SK-N-SH (cell line): ENCODE measurements at regions not wholly inside any gene's neighbourhood (a gene's known extent, or its start where the extent isn't known, plus 50 kb on each side); places are given as distances from the start of the nearest gene placed in this dataset.

Experiments used
- CTCF ChIA-PET: fragments of 300-600, 350-600 bp; formaldehyde crosslinking; extraction: SDS; loops from one replicate; lab custom pipeline; 2021; lab: Yijun Ruan, JAX
- POLR2A ChIA-PET: fragments of 350-600 bp; sonication (Branson Sonifier 250); formaldehyde crosslinking; extraction: SDS; loops from one replicate; lab custom pipeline; 2020; ENCODE audit warnings: antibody characterized with exemption, inconsistent platforms; lab: Yijun Ruan, JAX
- DNase-seq: peaks from one replicate; pipeline ENCODE4 v3.0.0; 2012
- H2AFZ ChIP-seq: fragments of 200-600 bp; sonication (generic); 2 replicates; pipeline ENCODE4 v1.8.1; 2016; ENCODE audit warnings: antibody characterized with exemption, mild to moderate bottlenecking, low read depth
- H3F3A ChIP-seq: fragments of 200-600 bp; sonication (generic); replicated peaks from 2 replicates; pipeline ENCODE3; 2016; ENCODE audit warnings: antibody characterized with exemption, mild to moderate bottlenecking; ENCODE audit not compliant: insufficient read depth
- H3K27ac ChIP-seq, 2 experiments: fragments of 200-500 bp in 1 of 2; fragments of 200-600 bp in 1 of 2; sonication (Bioruptor generic) in 1 of 2; sonication (generic), shearing (Covaris generic) in 1 of 2; 2 replicates each; pipeline versions ENCODE4 v1.5.1 to v1.6.1; 2014 to 2016; ENCODE audit warnings: low read depth in 2 of 2, inconsistent platforms in 1 of 2, low read length in 1 of 2, mild to moderate bottlenecking in 1 of 2, mixed read lengths in 1 of 2
- H3K27me3 ChIP-seq: fragments of 200-600 bp; sonication (generic), shearing (Covaris generic); 2 replicates; pipeline ENCODE4 v1.6.1; 2016; ENCODE audit warnings: mixed run types; ENCODE audit not compliant: insufficient read depth
- H3K36me3 ChIP-seq, 2 experiments: fragments of 200-500 bp in 1 of 2; fragments of 200-600 bp in 1 of 2; sonication (Bioruptor generic) in 1 of 2; sonication (generic) in 1 of 2; replicated peaks in 1 of 2; 2 replicates each; pipeline versions ENCODE3 to v1.5.1; 2014 to 2016; ENCODE audit warnings: low read length in 1 of 2, mild to moderate bottlenecking in 1 of 2; ENCODE audit not compliant: insufficient read depth in 2 of 2, control insufficient read depth in 1 of 2
- H3K4me1 ChIP-seq, 2 experiments: fragments of 200-500 bp in 1 of 2; fragments of 200-600 bp in 1 of 2; sonication (Bioruptor generic) in 1 of 2; sonication (generic), shearing (Covaris generic) in 1 of 2; 2 replicates each; pipeline versions ENCODE4 v1.5.1 to v1.6.1; 2014 to 2016; ENCODE audit warnings: low read depth in 1 of 2, low read length in 1 of 2, mixed run types in 1 of 2; ENCODE audit not compliant: insufficient read depth in 2 of 2, control insufficient read depth in 1 of 2
- H3K4me2 ChIP-seq: fragments of 200-600 bp; sonication (generic), shearing (Covaris generic); 2 replicates; pipeline ENCODE4 v1.6.1; 2017; ENCODE audit warnings: mixed run types
- H3K4me3 ChIP-seq, 2 experiments: fragments of 200-500 bp in 1 of 2; fragments of 200-600 bp in 1 of 2; sonication (Bioruptor generic) in 1 of 2; sonication (generic), shearing (Covaris generic) in 1 of 2; 2 replicates each; pipeline versions ENCODE4 v1.5.1 to v1.8.1; 2014 to 2016; ENCODE audit warnings: low read depth in 2 of 2, inconsistent platforms in 1 of 2, low read length in 1 of 2, mild to moderate bottlenecking in 1 of 2, mixed read lengths in 1 of 2, moderate library complexity in 1 of 2
- H3K79me2 ChIP-seq: fragments of 200-600 bp; sonication (generic); 2 replicates; pipeline ENCODE4 v1.8.1; 2017; ENCODE audit warnings: mild to moderate bottlenecking; ENCODE audit not compliant: insufficient read depth
- H3K9ac ChIP-seq: fragments of 200-600 bp; sonication (generic); 2 replicates; pipeline ENCODE4 v1.6.1; 2017; ENCODE audit warnings: mixed run types
- H3K9me2 ChIP-seq: fragments of 200-600 bp; sonication (generic); 2 replicates; pipeline ENCODE4 v1.6.1; 2017; ENCODE audit warnings: mixed run types
- H3K9me3 ChIP-seq: fragments of 200-600 bp; sonication (generic); 2 replicates; pipeline ENCODE4 v1.6.1; 2017; ENCODE audit warnings: mixed run types, mild to moderate bottlenecking, moderate library complexity
- H4K20me1 ChIP-seq: fragments of 200-600 bp; sonication (generic); 2 replicates; pipeline ENCODE4 v1.6.1; 2017; ENCODE audit warnings: mild to moderate bottlenecking, mixed run types; ENCODE audit not compliant: insufficient read depth
- CHD2 ChIP-seq: fragments of 150-350 bp; IDR thresholded peaks from 2 replicates; pipeline ENCODE4 v1.6.1; 2018; ENCODE audit warnings: low read length; ENCODE audit not compliant: partially characterized antibody
- ELF1 ChIP-seq: IDR thresholded peaks from 2 replicates; pipeline ENCODE4 v1.4.0; 2012
- EP300 ChIP-seq, 2 experiments: IDR thresholded peaks; 2 replicates each; pipeline versions ENCODE4 v1.4.0 to v1.6.1; 2012; ENCODE audit warnings: borderline replicate concordance in 1 of 2, low read depth in 1 of 2, low read length in 1 of 2
- EZH2phosphoT487 ChIP-seq: fragments of 200-600 bp; sonication (generic); IDR thresholded peaks from 2 replicates; pipeline ENCODE4 v1.6.1; 2017; ENCODE audit warnings: low read depth, mixed run types, mild to moderate bottlenecking, antibody characterized with exemption, moderate library complexity, borderline replicate concordance
- FOXM1 ChIP-seq: IDR thresholded peaks from 2 replicates; pipeline ENCODE4 v1.4.0; 2012; ENCODE audit warnings: low read depth, mild to moderate bottlenecking
- GABPA ChIP-seq: IDR thresholded peaks from 2 replicates; pipeline ENCODE4 v1.4.0; 2012; ENCODE audit warnings: low read depth, mild to moderate bottlenecking
- MXI1 ChIP-seq: IDR thresholded peaks from 2 replicates; pipeline ENCODE4 v1.6.1; 2012; ENCODE audit warnings: mild to moderate bottlenecking, low read depth, low read length, improper control_type of control experiment
- NRF1 ChIP-seq: IDR thresholded peaks from 2 replicates; pipeline ENCODE4 v1.6.1; 2012; ENCODE audit warnings: low read depth, mild to moderate bottlenecking, low read length
- RCOR1 ChIP-seq: fragments of 150-350 bp; IDR thresholded peaks from 2 replicates; pipeline ENCODE4 v1.6.1; 2017; ENCODE audit warnings: antibody characterized with exemption, low read length
- RFX5 ChIP-seq: IDR thresholded peaks from 2 replicates; pipeline ENCODE4 v1.6.1; 2012; ENCODE audit warnings: mild to moderate bottlenecking, improper control_type of control experiment, low read length
- RXRA ChIP-seq: IDR thresholded peaks from 2 replicates; pipeline ENCODE4 v1.4.0; 2012; ENCODE audit warnings: low read depth, mild to moderate bottlenecking, borderline replicate concordance
- TAF1 ChIP-seq: IDR thresholded peaks from 2 replicates; pipeline ENCODE4 v1.6.1; 2012; ENCODE audit warnings: low read depth, mild to moderate bottlenecking, low read length, moderate library complexity, borderline replicate concordance
- TCF12 ChIP-seq: IDR thresholded peaks from 2 replicates; pipeline ENCODE4 v1.4.0; 2012
- TEAD4 ChIP-seq: IDR thresholded peaks from 2 replicates; pipeline ENCODE4 v1.4.0; 2012; ENCODE audit warnings: mild to moderate bottlenecking, borderline replicate concordance; ENCODE audit not compliant: insufficient read depth
- WGBS: methylation state at CpG from one replicate; pipeline ENCODE4 v1.1.6; 2017; ENCODE audit warnings: low lambda C conversion rate; 5-methylcytosine and 5-hydroxymethylcytosine counted together
- TF ChIP-seq, protein P1 (sequence below): IDR thresholded peaks from 2 replicates; pipeline ENCODE4 v1.4.0; 2012; ENCODE audit warnings: low read depth, borderline replicate concordance
- TF ChIP-seq, protein P2 (sequence below): IDR thresholded peaks from 2 replicates; pipeline ENCODE4; 2012
- TF ChIP-seq, protein P3 (sequence below): fragments of 150-350 bp; IDR thresholded peaks from 2 replicates; pipeline ENCODE4 v1.6.1; 2016; ENCODE audit warnings: mild to moderate bottlenecking, low read depth, low read length
- TF ChIP-seq, protein P4 (sequence below): fragments of 150-350 bp; IDR thresholded peaks from 2 replicates; pipeline ENCODE4 v1.6.1; 2017; ENCODE audit warnings: antibody characterized with exemption, low read length, low read depth, borderline replicate concordance

DNA sequence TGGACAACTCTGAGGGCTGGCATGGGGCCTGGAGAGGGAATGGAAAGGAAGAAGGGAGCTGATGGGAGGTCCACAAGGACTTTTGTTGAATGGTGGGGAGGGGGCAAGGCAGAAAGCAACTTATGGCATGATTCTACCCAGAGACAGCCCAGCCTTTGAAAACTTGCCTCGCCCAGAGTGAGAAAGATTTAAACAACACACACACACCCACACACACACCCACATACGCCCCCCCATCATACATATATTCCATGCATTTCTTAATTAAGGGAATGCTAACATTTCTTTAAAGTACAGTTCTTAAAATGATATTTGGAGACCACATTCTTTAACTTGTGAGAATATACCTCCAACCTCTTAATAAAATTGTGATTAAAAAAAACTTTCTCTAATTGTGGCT is 115.4 kb upstream of the F3 start:
- H3K9me2 ChIP-seq = no peaks in the 10 kb centered on the region
- H2AFZ ChIP-seq = no peak overlapping the region
- H4K20me1 ChIP-seq = no peaks in the 10 kb centered on the region
- CTCF ChIA-PET = interaction anchor here (0.6 kb wide), 1 partner anchor 291 kb away, joined by 3 read pairs; no protein-coding TSS in a partner anchor
- no peak overlapping the region for H3K4me2 ChIP-seq
- no peak for DNase-seq
- no peaks in the 10 kb centered on the region for H3K79me2 ChIP-seq
- no peaks in the 10 kb centered on the region; a peak in 2 of 4 replicates for H3K4me1 ChIP-seq
- no peaks in the 10 kb centered on the region for H3K9me3 ChIP-seq
- no peak overlapping the region for H3K9ac ChIP-seq
- no peaks in the 10 kb centered on the region for H3K36me3 ChIP-seq
- POLR2A ChIA-PET = no interaction called here
- 77% methylated on average over 2 of the region's 2 CpGs for WGBS
- no peak overlapping the region for H3K4me3 ChIP-seq
- no peaks in the 10 kb centered on the region for H3K27me3 ChIP-seq
- H3K27ac ChIP-seq = no peak overlapping the region
- TF ChIP-seq TEAD4 (no peak), TAF1 (no peak), ELF1 (no peak), TCF12 (no peak), CHD2 (no peak), RFX5 (no peak), EP300 (IDR thresholded peaks at IDR 0.05; ENCODE audit: borderline replicate concordance in 1 of 2, low read depth in 1 of 2, low read length in 1 of 2) (no peak), FOXM1 (no peak), MXI1 (no peak), EZH2phosphoT487 (no peak), RXRA (no peak), NRF1 (no peak), GABPA (no peak), RCOR1 (no peak)
- TF ChIP-seq, protein P1, sequence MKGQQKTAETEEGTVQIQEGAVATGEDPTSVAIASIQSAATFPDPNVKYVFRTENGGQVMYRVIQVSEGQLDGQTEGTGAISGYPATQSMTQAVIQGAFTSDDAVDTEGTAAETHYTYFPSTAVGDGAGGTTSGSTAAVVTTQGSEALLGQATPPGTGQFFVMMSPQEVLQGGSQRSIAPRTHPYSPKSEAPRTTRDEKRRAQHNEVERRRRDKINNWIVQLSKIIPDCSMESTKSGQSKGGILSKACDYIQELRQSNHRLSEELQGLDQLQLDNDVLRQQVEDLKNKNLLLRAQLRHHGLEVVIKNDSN = no peak
- TF ChIP-seq, protein P2, sequence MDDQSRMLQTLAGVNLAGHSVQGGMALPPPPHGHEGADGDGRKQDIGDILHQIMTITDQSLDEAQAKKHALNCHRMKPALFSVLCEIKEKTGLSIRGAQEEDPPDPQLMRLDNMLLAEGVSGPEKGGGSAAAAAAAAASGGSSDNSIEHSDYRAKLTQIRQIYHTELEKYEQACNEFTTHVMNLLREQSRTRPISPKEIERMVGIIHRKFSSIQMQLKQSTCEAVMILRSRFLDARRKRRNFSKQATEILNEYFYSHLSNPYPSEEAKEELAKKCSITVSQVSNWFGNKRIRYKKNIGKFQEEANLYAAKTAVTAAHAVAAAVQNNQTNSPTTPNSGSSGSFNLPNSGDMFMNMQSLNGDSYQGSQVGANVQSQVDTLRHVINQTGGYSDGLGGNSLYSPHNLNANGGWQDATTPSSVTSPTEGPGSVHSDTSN = no peak
- TF ChIP-seq, protein P3, sequence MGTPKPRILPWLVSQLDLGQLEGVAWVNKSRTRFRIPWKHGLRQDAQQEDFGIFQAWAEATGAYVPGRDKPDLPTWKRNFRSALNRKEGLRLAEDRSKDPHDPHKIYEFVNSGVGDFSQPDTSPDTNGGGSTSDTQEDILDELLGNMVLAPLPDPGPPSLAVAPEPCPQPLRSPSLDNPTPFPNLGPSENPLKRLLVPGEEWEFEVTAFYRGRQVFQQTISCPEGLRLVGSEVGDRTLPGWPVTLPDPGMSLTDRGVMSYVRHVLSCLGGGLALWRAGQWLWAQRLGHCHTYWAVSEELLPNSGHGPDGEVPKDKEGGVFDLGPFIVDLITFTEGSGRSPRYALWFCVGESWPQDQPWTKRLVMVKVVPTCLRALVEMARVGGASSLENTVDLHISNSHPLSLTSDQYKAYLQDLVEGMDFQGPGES = no peak
- TF ChIP-seq, protein P4, sequence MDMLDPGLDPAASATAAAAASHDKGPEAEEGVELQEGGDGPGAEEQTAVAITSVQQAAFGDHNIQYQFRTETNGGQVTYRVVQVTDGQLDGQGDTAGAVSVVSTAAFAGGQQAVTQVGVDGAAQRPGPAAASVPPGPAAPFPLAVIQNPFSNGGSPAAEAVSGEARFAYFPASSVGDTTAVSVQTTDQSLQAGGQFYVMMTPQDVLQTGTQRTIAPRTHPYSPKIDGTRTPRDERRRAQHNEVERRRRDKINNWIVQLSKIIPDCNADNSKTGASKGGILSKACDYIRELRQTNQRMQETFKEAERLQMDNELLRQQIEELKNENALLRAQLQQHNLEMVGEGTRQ = no peak
- no peaks in the 10 kb centered on the region for H3F3A ChIP-seq
